AG08396 (cell line): ENCODE measurements at regions not wholly inside any gene's neighbourhood (a gene's known extent, or its start where the extent isn't known, plus 50 kb on each side); places are given as distances from the start of the nearest gene placed in this dataset.

ENCODE experiments used
- DNase-seq: peaks from one replicate; pipeline ENCODE4 v3.0.0; 2012; ENCODE audit warnings: low spot score, mixed read lengths

- no peak for DNase-seq
Observed at GRCh38 chr10:28783087-28783486, 105.8 kb downstream of the BAMBI start.

- DNase-seq: no peak
Observed at GRCh38 chr10:28785018-28785417, 107.7 kb downstream of the BAMBI start.

DNA sequence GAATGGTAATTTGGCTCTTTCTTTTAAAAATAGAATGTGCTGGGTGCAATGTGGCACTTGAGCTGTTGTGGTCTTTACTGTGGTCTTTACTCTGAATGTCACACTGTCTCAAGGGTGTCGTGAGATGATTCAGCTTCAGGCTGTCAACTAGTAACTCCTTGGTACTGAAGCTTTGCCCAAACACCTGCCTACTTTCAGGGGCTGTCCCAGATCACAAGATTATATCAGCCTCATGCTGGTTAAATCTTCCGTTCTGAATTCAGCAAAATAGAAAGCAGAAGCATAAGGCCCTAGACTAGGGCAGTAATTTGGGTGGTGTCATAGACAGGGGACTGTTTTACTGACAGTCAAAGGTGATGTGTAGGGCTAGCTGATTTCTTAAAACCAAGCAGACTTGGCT lies 110.9 kb downstream of the BAMBI start:
- DNase-seq: no peak

- no peak for DNase-seq
Observed at GRCh38 chr10:28788762-28789161, 111.4 kb downstream of the BAMBI start.

DNA sequence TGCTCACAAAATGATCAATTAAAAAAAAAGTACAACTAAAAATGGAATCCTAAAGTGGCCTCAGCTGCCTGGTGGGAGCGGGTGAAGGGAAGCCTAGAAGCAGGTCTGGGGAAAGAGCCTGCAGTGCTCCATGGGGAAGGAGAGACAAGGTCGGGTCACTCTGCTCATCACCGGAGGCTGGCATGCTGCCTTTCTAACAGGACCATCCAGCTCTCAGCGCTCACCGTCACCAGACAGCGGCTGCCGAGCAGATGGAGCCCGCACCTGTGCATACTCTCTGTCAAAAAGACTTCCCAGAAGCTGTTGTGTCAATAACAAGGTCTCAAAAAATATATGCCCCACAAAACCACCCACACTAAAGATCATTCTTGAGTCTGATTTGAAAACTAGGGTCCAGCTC lies 112.8 kb downstream of the BAMBI start:
- no peak for DNase-seq

- DNase-seq: no peak
Observed at GRCh38 chr10:28793482-28793881, 116.2 kb downstream of the BAMBI start.

DNA sequence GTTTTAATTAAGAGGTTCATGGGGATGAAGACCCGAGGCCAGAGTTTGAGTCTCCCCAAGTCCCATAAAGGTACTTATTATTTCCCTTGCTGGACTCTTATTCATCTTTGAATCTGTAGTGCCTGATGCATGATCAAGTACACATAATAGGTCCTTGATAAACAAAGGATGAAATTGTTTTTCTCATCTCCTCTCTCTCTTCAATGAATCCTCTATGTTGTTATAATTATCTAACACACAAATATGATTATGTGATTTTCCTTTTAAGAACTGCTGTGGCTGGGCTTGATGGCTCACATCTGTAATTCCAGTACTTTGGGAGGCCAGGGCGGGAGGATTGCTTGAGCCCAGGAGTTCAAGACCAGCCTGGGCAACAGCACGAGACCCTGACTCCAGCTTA lies 117.7 kb downstream of the BAMBI start:
- DNase-seq: no peak

DNA sequence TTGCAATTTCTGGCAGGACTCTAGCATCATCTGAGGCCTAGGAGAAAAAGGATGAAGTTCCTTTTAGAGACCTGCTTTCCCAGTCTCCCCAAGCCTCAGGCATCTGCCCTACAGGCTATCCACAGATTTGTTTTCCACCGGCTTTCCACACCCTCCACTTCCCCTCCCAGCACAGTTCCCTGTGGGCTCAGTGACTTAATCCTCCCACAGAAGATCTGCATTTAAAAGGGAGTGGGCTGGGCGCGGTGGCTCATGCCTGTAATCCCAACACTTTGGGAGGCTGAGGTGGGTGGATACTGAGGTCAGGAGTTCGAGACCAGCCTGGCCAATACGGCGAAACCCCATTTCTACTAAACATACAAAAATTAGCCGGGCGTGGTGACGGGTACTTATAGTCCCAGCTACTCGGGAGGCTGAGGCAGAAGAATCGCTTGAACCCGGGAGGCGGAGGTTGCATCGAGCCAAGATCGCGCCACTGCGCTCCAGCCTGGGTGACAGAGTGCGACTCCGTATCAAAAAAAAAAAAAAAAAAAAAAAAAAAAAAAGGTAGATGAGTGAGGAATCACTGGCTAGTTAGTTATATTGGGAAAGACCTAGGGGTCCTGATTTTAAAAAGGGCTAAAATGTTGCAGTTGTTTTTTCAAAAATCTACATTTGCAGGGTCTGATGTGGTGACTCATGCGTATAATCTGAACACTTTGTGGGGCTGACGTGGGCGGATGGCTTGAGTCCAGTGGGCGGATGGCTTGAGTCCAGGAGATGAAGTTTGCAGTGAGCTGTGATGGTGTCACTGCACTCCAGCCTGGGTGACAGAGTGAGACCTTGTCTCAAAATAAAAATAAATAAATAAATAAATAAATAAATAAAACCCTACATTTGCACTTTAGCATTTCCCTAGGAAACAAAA lies 119.5 kb downstream of the BAMBI start:
- no peak for DNase-seq

- no peak for DNase-seq
Observed at GRCh38 chr10:28797904-28798371, 120.6 kb downstream of the BAMBI start.

DNA sequence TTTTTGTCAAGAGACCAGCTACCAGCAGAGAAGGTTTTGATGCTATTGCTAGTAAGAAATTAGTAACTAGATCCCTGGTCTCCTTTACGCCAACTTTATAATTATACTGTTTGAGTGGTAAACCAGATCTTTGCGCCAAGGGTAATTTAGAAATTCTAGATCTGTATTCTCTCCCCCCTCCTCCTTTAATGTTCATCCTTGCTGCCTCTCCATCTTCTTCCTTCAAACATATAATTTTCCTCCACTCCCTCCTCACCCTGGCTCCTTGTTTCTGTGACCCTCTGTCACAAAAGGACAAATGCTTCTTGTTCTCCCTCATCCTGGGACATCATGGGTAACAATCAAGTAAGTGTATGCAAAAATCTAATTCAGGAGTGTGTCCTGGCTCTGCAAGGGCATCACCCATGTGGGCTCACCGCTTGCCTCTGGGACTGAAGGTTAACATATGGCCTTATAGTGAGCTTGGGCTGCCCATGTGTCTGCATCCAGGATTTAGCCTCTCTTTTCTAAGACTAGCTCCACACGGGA lies 121.2 kb downstream of the BAMBI start:
- DNase-seq: no peak

DNA sequence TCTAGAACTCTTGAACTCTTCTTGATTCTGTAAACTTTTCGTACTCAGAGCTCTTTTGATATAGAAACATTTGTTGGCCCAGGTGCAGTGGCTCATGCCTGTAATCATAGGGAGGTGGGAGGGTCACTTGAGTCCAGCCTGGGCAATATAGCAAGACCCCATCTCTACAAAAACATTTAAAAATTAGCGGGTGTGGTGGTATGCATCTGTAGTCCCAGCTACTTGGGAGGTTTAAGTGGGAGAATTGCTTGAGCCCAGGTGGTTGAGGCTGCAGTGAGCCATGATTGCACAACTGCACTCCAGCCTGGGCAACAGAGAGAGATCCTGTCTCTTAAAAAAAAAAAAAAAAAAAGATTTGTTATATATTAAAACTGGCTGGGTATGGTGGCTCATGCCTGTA lies 121.6 kb downstream of the BAMBI start:
- no peak for DNase-seq

DNA sequence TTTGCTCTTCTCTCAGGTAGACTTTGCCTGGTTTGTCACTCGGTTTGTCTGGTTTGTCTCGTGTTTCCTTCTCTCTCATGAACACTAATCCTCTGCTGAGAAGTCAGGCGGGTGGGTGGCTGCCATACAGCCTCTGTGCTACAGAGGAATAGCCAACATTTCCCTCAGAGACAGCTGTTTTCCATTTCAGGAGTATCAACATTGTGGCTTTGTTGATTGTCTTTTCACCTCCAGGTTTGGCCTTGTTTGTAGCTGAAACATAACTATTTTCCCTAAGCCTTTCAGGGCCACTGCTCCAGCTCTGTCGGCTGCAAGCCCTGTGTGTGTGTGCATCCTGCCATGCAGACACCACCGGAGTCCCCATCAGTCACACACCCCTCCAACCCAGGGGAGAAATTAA lies 122.8 kb downstream of the BAMBI start:
- no peak for DNase-seq

- no peak for DNase-seq
Observed at GRCh38 chr10:28801247-28801646, 123.9 kb downstream of the BAMBI start.

- no peak for DNase-seq
Observed at GRCh38 chr10:28801869-28802268, 124.5 kb downstream of the BAMBI start.

- DNase-seq: no peak
Observed at GRCh38 chr10:28805390-28805789, 128.1 kb downstream of the BAMBI start.

GRCh38 chr10:28806488-28806941 lies 129.2 kb downstream of the BAMBI start:
- no peak for DNase-seq

- DNase-seq: no peak
Observed at GRCh38 chr10:28806951-28807759, 129.8 kb downstream of the BAMBI start.

DNA sequence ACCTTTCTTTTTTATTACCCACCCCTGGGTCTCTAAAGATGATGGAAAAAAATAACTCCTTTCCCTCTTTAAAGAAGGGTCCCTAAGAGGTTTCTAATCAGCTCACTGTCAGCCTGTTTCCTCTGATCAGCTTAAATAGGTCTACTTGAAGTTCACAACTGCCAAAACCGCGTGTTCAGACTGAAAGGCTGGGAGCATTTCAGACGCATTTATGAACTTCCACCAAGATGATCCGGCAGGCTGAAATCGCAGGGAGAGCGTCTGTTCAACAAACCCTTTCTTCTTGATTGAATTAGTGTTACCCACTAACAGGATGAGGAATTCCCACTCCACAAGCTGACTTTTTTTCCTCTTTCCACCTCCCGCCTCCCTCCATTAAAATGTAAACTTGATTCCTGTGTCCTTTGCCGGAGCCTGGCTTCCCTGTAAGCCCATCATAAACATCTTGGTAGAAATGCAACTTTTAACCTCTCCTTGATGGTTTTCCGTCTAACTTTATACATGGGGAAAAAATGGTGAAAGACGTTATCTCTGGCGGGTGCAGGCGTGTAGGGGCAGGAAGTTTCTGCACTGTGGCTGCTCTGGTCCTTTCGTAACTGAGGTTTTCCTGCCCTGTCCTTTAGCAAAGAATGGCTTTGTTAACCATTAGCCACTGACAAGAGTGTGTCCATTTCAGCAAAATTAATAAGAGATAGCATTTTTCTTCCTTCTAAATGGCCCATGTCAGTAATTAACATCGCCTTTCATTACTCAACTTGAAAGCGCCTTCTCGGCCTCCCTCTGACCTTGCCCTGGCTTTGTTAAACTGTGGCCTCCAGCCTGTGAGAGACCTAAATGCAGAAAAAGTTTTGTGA lies 130.7 kb downstream of the BAMBI start:
- DNase-seq: no peak

GRCh38 chr10:28808693-28809092 lies 131.4 kb downstream of the BAMBI start:
- no peak for DNase-seq

DNA sequence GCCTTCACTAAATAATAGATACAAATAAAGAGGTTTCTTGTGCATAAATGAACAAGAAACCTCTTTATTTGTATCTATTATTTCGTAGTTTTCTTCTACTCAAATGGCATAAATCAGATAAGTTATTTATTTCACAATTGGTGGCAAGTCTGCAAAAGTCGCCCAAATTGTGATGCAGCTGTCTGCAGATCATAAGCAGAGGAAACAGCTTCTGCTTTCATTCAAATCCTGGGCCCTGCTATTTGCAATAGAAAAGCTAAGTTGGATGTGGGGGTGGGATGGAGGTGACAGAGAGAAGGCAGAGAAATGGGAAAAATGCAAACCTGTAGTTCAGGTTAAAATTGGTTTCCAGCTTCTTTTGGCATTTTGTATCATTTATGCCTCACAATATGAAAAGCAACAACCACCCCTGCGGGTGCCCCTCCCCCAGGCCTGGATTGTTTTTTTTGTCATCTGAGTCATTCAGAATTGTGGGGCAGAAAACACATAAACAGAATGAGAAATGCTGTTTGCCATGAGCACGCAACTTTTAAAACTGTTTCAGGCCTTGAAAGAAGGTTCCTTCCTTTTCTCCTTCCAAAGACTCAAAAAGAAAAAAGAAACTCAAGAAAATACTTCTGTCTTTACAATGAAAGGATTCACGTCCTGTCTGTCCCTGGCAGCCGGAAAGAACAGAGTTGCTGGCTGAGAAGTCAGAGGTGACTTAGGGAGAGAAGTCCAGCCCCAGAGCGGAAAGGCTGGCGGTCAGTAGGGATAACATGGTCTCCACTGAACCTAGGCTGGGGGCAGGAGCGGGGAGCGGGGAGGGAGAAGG lies 132.9 kb downstream of the BAMBI start:
- peak; percentile 39 for DNase-seq
